B cell (primary cell): ENCODE measurements at regions not wholly inside any gene's neighbourhood (a gene's known extent, or its start where the extent isn't known, plus 50 kb on each side); places are given as distances from the start of the nearest gene placed in this dataset.

Experiments used
- ATAC-seq: fragments of 200-7000 bp; cut with Tn5 transposase; one replicate; pipeline ENCODE4 v1.10.0; 2021; ENCODE audit warnings: low read depth, mild to moderate bottlenecking, moderate number of reproducible peaks, moderate library complexity
- CTCF ChIA-PET: fragments of 350-600 bp; sonication (Branson Sonifier 250); formaldehyde crosslinking; loops from one replicate; lab custom pipeline; 2021; ENCODE audit warnings: antibody characterized with exemption, inconsistent platforms; lab: Charles Lee
- POLR2A ChIA-PET: fragments of 350-600 bp; sonication (Branson Sonifier 250); formaldehyde crosslinking; loops from one replicate; lab custom pipeline; 2021; ENCODE audit warnings: antibody characterized with exemption; lab: Charles Lee
- DNase-seq: peaks from one replicate; pipeline ENCODE4 v3.0.0; 2013
- H2AFZ ChIP-seq: 2 replicates; pipeline ENCODE4 v1.6.1; 2012; ENCODE audit warnings: mild to moderate bottlenecking, low read depth, low read length; ENCODE audit not compliant: insufficient read depth, poor library complexity, severe bottlenecking
- H3K27ac ChIP-seq, 2 donors: 1 replicate in 1 of 2; 2 replicates in 1 of 2; pipeline ENCODE4 v1.5.1; 2012 to 2013; ENCODE audit warnings: low read length in 2 of 2, mild to moderate bottlenecking in 2 of 2, moderate library complexity in 1 of 2
- H3K27me3 ChIP-seq, 4 experiments: fragments of 200-600 bp in 1 of 4; sonication (generic) in 1 of 4; replicated peaks in 1 of 4; 1 replicate in 2 of 4; 2 replicates in 2 of 4; pipeline versions ENCODE4 v1.6.1 to v1.7.0; 2013 to 2016; ENCODE audit warnings: low read length in 3 of 4, mild to moderate bottlenecking in 2 of 4, mixed read lengths in 1 of 4, moderate library complexity in 1 of 4; ENCODE audit not compliant: insufficient read depth in 4 of 4, control insufficient read depth in 3 of 4; ENCODE audit errors: control extremely low read depth in 1 of 4
- H3K36me3 ChIP-seq, 2 experiments: replicated peaks in 1 of 2; 1 replicate in 1 of 2; 2 replicates in 1 of 2; pipeline versions ENCODE4 v1.6.1 to v1.7.1; 2013; ENCODE audit warnings: low read length in 1 of 2; ENCODE audit not compliant: insufficient read depth in 2 of 2, control insufficient read depth in 1 of 2; ENCODE audit errors: control extremely low read depth in 1 of 2, extremely low read depth in 1 of 2
- H3K4me1 ChIP-seq, 2 donors: fragments of 200-600 bp in 1 of 2; sonication (generic) in 1 of 2; 1 replicate in 1 of 2; 2 replicates in 1 of 2; pipeline versions ENCODE4 v1.5.1 to v1.6.1; 2013 to 2017; ENCODE audit warnings: low read length in 2 of 2; ENCODE audit not compliant: control insufficient read depth in 2 of 2, insufficient read depth in 2 of 2
- H3K4me2 ChIP-seq: replicated peaks from 2 replicates; pipeline ENCODE3; 2012; ENCODE audit warnings: mild to moderate bottlenecking, low read depth, low read length; ENCODE audit not compliant: poor library complexity, severe bottlenecking
- H3K4me3 ChIP-seq, 5 experiments: fragments of 200-600 bp in 1 of 5; sonication (generic) in 1 of 5; 1 replicate in 3 of 5; 2 replicates in 2 of 5; pipeline versions ENCODE4 v1.5.1 to v1.7.0; 2011 to 2016; ENCODE audit warnings: low read length in 4 of 5, mild to moderate bottlenecking in 4 of 5, low read depth in 2 of 5, control low read depth in 1 of 5, moderate library complexity in 1 of 5; ENCODE audit not compliant: insufficient read depth in 1 of 5; ENCODE audit errors: control extremely low read depth in 1 of 5, extremely low read depth in 1 of 5
- H3K79me2 ChIP-seq: fragments of 200-600 bp; sonication (generic); one replicate; pipeline ENCODE4 v1.6.0; 2016; ENCODE audit warnings: low read length; ENCODE audit not compliant: control insufficient read depth, insufficient read depth
- H3K9ac ChIP-seq: fragments of 200-600 bp; sonication (generic); 2 replicates; pipeline ENCODE4 v1.6.1; 2017; ENCODE audit warnings: mild to moderate bottlenecking, low read length, moderate library complexity
- H3K9me3 ChIP-seq, 3 donors: one replicate each; pipeline versions ENCODE4 v1.6.1 to v1.7.1; 2013; ENCODE audit warnings: low read length in 2 of 3; ENCODE audit not compliant: control insufficient read depth in 2 of 3, insufficient read depth in 1 of 3; ENCODE audit errors: control extremely low read depth in 1 of 3
- H4K20me1 ChIP-seq: 2 replicates; pipeline ENCODE4 v1.6.0; 2012; ENCODE audit warnings: mild to moderate bottlenecking, low read length; ENCODE audit not compliant: insufficient read depth, control insufficient read depth, poor library complexity, severe bottlenecking
- H3K27ac Mint-ChIP-seq: one replicate; pipeline ENCODE4 v1.8.0; 2021; ENCODE audit warnings: mixed read lengths
- H3K27me3 Mint-ChIP-seq: one replicate; pipeline ENCODE4 v1.8.0; 2021; ENCODE audit warnings: mixed read lengths
- H3K4me1 Mint-ChIP-seq: one replicate; pipeline ENCODE4 v1.8.0; 2021; ENCODE audit warnings: mixed read lengths
- H3K4me3 Mint-ChIP-seq: one replicate; pipeline ENCODE4 v1.8.0; 2021; ENCODE audit warnings: mixed read lengths
- H3K9me3 Mint-ChIP-seq: one replicate; pipeline ENCODE4 v1.8.0; 2022; ENCODE audit warnings: mixed read lengths; ENCODE audit not compliant: insufficient read depth
- EZH2 ChIP-seq: IDR thresholded peaks from 2 replicates; pipeline ENCODE4 v1.6.1; 2012; ENCODE audit warnings: borderline replicate concordance, low read depth, mild to moderate bottlenecking, moderate library complexity, low read length; ENCODE audit not compliant: insufficient read depth, poor library complexity, severe bottlenecking
- WGBS: methylation state at CpG from one replicate; pipeline ENCODE4 v1.1.5; 2013; ENCODE audit warnings: missing lambda C conversion rate; ENCODE audit not compliant: insufficient coverage; 5-methylcytosine and 5-hydroxymethylcytosine counted together
- intact Hi-C: fragments of 100-400 bp; cut with micrococcal nuclease; formaldehyde crosslinking; loops from one replicate; pipeline ENCODE4 v1.10.0; 2022
- TF ChIP-seq, protein P1 (sequence below): fragments of 200-600 bp; IDR thresholded peaks from one replicate; pipeline ENCODE4 v1.8.0; 2022; ENCODE audit warnings: antibody characterized with exemption, mild to moderate bottlenecking

DNA sequence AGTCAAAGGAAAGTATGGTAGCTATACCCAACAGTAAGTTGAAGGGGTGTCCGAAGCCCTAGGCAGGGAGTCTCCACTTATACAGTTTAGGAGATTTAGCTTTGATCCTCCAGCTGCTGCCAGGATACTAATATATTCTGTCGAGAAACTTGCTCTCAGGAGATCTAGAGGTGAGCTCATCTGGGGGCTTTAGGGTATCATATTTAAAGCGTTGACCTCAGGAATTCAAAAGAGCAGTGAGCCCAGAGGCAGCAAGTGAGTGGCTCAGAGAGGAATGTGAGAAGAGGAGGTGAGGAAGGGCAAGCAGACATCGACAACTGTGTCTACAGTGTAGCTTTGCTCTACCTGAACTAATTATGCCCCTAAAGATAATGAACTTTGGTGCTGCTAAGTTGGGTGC lies 245.1 kb upstream of the LRTM1 start:
- Histone ChIP-seq H3K27ac (no peak overlapping the region), H3K79me2 (no peaks in the 10 kb centered on the region), H3K9me3 (no peaks in the 10 kb centered on the region), H3K4me3 (no peak overlapping the region), H3K4me1 (no peaks in the 10 kb centered on the region), H3K27me3 (no peaks in the 10 kb centered on the region), H3K9ac (no peak overlapping the region), H3K4me2 (no peak overlapping the region), H4K20me1 (no peaks in the 10 kb centered on the region), H3K36me3 (no peaks in the 10 kb centered on the region), H2AFZ (no peak overlapping the region)
- no peak overlapping the region for H3K4me3 Mint-ChIP-seq
- ChIA-PET POLR2A (no interaction called here), CTCF (no interaction called here)
- TF ChIP-seq, protein P1, sequence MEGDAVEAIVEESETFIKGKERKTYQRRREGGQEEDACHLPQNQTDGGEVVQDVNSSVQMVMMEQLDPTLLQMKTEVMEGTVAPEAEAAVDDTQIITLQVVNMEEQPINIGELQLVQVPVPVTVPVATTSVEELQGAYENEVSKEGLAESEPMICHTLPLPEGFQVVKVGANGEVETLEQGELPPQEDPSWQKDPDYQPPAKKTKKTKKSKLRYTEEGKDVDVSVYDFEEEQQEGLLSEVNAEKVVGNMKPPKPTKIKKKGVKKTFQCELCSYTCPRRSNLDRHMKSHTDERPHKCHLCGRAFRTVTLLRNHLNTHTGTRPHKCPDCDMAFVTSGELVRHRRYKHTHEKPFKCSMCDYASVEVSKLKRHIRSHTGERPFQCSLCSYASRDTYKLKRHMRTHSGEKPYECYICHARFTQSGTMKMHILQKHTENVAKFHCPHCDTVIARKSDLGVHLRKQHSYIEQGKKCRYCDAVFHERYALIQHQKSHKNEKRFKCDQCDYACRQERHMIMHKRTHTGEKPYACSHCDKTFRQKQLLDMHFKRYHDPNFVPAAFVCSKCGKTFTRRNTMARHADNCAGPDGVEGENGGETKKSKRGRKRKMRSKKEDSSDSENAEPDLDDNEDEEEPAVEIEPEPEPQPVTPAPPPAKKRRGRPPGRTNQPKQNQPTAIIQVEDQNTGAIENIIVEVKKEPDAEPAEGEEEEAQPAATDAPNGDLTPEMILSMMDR, result no peak
- TF ChIP-seq EZH2, result no peak
- DNase-seq (no peak), ATAC-seq (no peak)
- no peaks in the 10 kb centered on the region for H3K27me3 Mint-ChIP-seq
- H3K9me3 Mint-ChIP-seq, result no peaks in the 10 kb centered on the region
- no peaks in the 10 kb centered on the region for H3K4me1 Mint-ChIP-seq
- intact Hi-C loops, result loop anchor here (10.0 kb wide), 1 partner anchor 1878 kb away; no protein-coding TSS in a partner anchor
- no peak overlapping the region for H3K27ac Mint-ChIP-seq
- 89% methylated on average over 4 of the region's 4 CpGs for WGBS

DNA sequence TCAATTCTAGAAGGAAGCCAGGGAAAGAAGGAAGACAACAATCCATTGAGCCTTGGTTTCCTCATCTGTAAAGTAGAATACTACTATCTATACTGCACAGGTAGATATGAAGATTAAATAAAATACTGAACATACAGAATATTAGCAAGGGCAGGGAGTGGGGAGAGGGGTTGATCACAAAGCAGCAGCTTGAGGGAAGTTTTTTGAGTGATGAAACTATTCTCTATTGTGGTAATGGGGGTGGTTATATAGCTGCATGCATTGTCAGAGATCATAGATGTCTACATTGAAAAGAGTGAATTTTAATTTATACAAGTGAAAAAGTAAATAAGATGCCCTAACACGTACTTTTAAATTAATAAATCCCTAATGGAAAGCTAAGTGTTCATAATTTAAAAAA lies 242.6 kb upstream of the LRTM1 start:
- H3K27me3 Mint-ChIP-seq, result no peaks in the 10 kb centered on the region
- no peaks in the 10 kb centered on the region for H3K9me3 Mint-ChIP-seq
- Histone ChIP-seq H2AFZ (no peak overlapping the region), H3K4me3 (no peak overlapping the region), H3K9me3 (no peaks in the 10 kb centered on the region), H3K4me2 (no peak overlapping the region), H3K36me3 (no peaks in the 10 kb centered on the region), H3K27ac (no peak overlapping the region), H3K9ac (no peak overlapping the region), H3K4me1 (no peaks in the 10 kb centered on the region), H3K27me3 (no peaks in the 10 kb centered on the region), H4K20me1 (no peaks in the 10 kb centered on the region), H3K79me2 (no peaks in the 10 kb centered on the region)
- DNase-seq (no peak), ATAC-seq (no peak)
- no peak overlapping the region for H3K4me3 Mint-ChIP-seq
- H3K27ac Mint-ChIP-seq, result no peak overlapping the region
- WGBS, result no CpG with 5 or more reads among the region's 1 CpG
- ChIA-PET POLR2A (no interaction called here), CTCF (no interaction called here)
- TF ChIP-seq EZH2, result no peak
- TF ChIP-seq, protein P1, result no peak
- intact Hi-C loops, result loop anchor here (10.0 kb wide), 1 partner anchor 1876 kb away; no protein-coding TSS in a partner anchor
- H3K4me1 Mint-ChIP-seq, result no peaks in the 10 kb centered on the region
